ENCODE measurements at regions not wholly inside any gene's neighbourhood (a gene's known extent, or its start where the extent isn't known, plus 50 kb on each side); places are given as distances from the start of the nearest gene placed in this dataset.

GRCh38 chr10:4437791-4438190 is 388.2 kb upstream of the AKR1E2 start:
- TF ChIP-seq, protein P1, sequence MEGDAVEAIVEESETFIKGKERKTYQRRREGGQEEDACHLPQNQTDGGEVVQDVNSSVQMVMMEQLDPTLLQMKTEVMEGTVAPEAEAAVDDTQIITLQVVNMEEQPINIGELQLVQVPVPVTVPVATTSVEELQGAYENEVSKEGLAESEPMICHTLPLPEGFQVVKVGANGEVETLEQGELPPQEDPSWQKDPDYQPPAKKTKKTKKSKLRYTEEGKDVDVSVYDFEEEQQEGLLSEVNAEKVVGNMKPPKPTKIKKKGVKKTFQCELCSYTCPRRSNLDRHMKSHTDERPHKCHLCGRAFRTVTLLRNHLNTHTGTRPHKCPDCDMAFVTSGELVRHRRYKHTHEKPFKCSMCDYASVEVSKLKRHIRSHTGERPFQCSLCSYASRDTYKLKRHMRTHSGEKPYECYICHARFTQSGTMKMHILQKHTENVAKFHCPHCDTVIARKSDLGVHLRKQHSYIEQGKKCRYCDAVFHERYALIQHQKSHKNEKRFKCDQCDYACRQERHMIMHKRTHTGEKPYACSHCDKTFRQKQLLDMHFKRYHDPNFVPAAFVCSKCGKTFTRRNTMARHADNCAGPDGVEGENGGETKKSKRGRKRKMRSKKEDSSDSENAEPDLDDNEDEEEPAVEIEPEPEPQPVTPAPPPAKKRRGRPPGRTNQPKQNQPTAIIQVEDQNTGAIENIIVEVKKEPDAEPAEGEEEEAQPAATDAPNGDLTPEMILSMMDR (IDR thresholded peaks at IDR 0.05): no peak
- no peak for TF ChIP-seq EZH2 (IDR thresholded peaks at IDR 0.05; ENCODE audit: borderline replicate concordance, insufficient read depth, low read depth, low read length, poor library complexity, severe bottlenecking)

Measured in B cell (primary cell).